Fibroblast of skin of left biceps (primary cell): ENCODE measurements at regions not wholly inside any gene's neighbourhood (a gene's known extent, or its start where the extent isn't known, plus 50 kb on each side); places are given as distances from the start of the nearest gene placed in this dataset.
"Not testable (repeated sequence)": the region's sequence is repeated elsewhere in the genome, so short reads cannot be mapped to it uniquely, and the experiment has no call there.

Source experiments
- DNase-seq, 2 experiments: peaks; one replicate each; pipeline ENCODE4 v3.0.0-alpha.2; 2013; ENCODE audit warnings: low read depth in 2 of 2

DNA sequence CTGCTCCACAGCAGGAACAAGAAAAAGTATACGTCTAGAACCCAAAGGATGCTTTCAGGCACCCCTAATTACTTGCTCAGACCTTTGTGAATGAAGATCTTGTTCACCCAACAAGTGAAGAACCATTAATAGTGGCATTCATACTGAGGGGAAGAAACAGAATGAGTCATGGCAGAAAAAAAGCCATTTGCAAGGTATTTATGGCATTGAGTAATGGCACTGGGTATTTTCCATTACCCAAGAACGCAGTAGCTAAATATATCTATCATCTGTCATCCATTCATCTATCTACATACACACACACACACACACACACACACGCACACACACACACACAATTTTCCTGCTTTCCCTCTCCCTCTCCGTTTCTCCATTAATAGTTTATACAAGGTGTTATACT lies 56.4 kb upstream of the XIRP2 start:
- DNase-seq, result no peak

DNA sequence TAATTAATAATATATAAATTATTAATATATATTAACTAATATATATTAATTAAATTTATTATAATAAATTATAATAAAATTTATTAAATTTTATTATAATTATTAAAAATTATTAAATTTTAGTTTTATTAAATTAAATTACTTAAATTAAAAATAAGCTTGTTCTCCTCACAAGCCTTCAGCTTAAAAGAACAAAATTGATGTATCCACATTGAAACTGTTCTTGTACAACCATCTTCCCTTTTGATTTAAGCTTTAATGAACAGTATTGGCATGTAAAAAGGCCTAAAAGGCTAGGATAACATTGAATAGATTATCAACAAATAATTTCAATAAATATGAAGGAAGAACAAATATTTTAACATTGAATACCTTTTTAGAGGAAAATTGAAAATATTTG lies 62.4 kb upstream of the XIRP2 start:
- no peak for DNase-seq

DNA sequence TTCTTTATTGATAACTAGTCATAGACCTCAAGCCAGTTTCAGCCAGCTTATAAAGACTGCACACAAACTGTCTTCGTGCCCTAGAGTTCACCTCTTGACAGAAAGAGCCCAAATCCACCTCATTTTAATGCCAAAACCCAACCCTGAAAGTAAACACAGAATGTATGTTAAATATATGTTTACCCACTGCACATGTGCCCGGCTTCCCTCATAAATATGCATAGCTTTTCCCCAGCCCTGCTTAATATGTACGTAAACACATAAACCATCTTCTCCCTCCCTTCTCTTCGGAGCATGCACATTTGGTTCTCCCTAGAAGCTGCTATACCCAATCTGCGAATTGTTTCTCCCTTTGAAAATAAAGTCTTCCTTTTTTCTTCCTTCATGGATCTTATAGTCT lies 73.9 kb upstream of the XIRP2 start:
- no peak for DNase-seq

DNA sequence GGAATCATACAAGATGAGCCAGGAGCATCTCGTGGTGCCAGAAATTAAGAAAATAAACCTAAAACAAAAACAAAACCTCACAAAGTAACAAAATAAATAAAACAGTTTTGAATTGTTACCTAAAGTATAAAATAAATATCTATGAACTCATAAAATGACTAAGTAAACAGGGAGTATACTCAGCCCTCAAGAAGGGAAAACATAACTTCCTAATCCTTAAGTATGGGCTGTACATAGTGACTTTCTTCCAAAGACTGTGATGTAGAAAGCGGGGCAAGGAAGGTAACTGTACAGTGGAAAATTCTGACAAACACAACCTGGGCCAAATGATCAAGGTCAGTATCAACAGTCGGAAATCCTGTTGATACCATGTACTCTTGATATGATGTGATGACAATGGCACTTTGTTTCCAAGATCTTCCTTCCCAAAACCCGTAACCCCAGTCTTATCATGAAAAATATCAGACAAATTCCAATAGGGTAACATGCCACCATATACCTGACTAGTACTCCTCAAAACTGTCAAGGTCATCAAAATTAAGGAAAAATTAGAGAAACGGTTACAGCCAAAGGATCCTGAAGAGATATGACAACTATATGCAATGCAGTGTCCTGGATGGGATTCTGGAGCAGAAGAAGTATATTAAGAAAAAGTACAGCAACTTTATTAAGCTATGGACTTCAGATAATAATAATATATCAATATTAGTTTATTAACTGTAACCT lies 76.0 kb upstream of the XIRP2 start:
- no peak for DNase-seq

DNA sequence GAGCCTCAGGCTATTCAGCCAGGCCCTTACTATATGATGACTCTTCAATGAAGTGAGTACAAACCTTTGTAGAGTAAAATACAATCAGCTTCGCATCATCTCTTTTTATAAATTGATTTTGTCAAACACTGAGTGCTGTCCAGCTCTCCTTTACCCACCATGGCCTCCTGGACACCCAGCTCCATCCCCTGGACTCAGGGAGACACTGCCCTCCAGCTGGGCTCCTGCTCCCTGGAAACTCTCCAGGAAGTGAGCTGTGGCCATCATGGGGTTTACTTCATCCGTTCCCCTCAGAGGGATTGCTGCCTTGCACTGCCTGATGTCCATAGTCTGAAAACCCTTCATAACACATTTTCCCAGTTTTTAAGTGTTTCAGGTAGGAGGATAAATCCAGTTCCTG lies 82.5 kb upstream of the XIRP2 start:
- DNase-seq, result no peak

DNA sequence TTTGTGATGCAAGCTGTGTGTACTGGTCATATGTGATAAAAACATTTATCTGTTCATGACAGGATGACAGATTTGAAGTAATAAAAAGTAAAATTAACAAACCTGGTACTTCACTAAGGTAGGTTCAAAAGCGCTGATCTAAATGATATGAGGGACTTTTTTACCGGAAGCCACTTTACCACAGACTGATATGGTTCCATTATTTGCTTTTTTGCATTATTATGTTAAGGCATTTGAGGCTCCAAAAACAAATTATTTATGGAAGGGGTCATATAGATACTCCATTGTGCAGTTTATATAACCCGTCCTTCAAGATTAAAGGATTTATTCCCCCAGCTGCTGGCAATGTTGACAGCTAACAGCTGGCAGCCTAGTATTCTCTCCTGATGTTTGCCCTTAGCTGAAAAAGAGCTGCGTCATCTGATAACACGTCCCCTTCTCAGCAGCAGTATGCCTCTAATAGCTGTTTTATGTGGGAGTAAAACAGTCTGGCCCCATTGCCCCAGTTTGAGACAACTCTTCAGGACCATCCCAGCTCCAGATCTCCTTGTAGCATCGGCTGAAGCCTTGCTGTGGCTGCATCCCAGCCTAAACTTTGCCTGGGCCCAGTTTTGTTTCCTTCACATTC lies 84.8 kb upstream of the XIRP2 start:
- DNase-seq, result no peak

DNA sequence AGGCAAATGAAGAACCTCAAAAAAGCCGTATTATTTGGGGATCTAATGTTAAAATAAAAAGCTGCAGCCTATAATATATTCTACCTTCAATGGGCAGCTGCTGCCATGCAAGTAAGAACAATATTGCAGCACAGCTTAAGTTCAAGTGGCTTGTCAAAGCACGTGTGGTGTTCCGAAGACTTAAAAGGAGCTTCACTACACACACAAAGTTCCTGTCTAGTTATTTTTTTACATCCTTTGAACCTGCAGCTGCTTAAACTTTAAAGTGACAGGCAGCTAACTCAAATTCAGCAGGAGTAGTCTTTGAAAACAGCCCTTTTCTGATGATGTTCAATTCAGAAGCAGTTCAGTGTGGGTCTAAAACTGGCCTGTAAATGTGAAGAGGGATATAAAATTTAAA lies 85.8 kb upstream of the XIRP2 start:
- DNase-seq, result no peak

DNA sequence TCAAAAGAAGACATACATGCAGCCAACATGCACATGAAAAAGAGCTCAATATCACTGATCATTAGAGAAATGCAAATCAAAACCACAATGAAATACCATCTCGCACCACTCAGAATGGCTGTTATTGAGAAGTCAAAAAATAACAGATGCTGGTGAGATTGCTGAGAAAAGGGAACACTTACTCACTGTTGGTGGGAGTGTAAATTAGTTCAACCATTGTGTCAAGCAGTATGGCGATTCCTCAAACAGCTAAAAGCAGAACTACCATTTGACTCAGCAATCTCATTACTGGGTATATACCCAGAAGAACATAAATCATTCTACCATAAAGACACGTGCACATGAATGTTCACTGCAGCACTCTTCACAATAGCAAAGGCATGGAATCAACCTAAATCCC lies 95.5 kb upstream of the XIRP2 start:
- no peak for DNase-seq

DNA sequence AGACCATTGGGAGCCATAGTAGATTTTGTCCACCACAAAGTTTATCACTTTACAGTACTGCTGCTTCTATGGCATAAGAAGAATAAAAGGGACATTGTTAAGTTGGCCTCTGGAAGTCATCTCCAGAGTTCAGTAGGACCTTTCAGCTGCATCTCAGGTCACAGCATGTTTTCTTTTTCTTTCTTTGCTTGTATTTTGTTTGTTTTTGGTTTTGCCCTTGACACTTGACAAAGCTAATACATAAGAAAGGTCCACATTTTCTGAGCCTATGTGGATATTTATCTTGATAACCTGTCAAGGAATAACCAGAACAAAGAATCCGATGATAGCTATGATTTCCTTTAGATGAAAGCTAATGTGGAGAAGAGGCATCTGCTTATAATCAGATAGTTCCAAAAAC lies 101.6 kb upstream of the XIRP2 start:
- DNase-seq, result no peak

DNA sequence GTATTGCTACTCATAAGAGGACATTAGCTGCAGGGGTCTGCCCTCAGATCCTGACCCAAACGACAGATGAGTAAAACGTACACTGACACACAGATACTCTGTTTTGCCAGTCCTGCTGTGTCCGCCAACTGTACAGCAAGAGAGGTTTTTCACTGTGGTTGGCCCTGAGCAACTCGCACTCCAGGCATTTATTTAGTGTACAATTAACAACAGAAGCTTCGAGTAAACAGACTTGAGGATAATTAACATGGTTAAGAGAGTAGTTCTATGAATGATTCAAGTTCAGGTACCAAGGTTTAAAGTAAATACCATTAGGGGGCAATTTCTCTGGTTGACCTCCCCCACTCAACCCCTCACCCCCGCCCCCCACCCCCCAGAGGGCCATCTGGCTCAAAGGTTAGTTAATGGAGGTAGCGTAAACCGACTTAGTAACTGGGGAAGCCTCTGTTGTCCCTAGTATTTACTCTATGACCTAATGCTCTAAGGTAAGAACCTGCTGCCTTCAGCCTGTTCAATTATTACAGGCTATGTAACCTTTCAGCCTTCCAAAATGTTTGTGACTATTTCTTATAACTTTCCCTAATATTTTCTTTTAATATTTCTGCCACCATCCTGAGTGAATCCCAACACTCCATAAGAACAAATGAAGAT lies 103.9 kb upstream of the XIRP2 start:
- no peak for DNase-seq

DNA sequence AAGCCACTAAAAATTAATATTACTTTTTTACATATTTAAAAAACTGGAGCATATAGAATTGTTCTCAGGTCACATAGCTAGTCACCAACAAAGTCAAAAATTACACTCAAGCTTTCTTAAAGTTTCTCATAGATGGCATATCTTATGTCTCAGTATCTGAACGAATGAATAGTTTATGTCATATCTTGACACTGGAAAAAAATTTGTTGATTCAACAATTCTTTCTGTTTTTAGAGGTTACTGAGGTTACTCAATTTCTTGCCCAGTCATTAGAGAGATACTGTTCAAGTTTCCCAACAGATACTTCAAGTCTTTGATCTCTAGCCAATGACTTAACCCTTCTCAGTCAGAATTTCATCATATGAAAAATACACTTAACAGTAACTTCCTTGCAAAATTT lies 113.1 kb upstream of the XIRP2 start:
- DNase-seq, result no peak

DNA sequence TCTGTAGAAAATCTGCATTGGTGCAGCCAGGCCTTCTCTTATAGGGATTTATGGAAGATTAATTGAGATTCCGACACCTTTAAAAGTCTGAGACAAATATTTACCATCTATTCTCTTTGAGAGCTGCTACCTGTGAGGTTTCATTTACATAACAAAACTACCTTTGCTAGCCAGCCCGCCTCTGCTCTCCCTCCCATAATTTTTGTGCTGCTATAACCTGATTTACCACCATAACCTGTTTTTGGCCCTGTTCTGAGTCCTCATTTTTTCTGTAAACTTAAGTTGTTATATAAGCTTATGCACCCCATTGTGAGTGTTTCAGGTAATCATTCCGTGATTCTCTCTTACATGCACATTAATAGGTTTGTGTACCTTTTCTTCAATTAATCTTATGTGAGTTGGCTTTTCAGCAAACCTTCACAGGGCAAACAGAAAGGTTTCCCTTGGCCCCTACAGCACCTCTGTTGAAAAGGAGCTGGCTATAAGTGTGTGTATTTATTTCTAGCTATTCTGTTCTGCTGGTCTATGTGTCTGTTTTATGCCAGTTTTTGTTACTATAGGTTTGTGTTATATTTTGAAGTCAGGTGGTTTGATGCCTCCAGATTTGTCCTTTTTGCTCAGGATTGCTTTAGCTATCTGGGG lies 114.9 kb upstream of the XIRP2 start:
- DNase-seq, result no peak

DNA sequence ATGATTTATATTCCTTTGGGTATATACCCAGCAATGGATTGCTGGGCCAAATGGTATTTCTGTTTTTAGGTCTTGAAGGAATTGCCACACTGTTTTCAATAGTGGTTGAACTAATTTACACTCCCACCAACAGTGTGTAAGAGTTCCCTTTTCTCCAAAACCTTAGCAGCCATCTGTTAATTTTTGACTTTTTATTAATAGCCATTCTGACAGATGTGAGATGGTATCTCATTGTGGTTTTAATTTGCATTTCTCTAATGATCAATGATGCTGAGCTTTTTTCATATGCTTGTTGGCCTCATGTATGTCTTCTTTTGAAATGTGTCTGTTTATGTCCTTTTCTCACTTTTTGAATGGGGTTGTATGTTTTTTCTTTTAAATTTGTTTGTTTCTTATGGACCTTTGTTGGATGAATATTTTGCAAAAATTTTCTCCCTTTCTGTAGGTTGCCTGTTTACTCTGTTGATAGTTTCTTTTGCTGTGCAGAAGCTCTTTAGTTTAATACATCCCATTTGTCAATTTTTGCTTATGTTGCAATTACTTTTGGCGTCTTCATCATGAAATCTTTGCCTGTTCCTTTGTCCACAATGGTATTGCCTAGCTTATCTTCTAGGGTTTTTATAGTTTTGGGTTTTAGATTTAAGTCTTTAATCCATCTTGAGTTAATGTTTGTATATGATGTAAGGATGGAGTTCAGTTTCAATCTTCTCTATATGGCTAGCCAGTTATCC lies 119.7 kb upstream of the XIRP2 start:
- no peak for DNase-seq

DNA sequence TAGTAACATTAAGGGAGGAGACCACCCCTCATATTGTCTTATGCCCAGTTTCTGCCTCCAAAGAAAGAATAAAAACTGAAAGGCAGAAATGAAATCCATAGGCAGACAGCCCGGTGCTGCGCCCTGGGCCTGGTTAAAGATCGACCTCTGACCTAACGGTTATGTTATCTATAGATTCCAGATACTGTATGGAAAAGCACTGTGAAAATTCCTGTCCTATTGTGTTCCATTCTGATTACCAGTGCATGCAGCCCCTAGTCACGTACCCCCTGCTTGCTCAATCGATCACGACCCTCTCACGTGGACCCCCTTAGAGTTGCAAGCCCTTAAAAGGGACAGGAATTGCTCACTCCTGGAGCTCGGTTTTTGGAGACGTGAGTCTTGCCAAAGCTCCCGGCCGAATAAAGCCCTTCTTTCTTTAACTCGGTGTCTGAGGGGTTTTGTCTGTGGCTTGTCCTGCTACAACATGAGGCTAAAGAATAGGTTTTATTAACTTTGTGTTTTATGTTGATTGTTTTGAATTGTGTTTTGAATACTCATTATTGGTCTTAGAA lies 121.4 kb upstream of the XIRP2 start:
- DNase-seq, result not testable (repeated sequence)

DNA sequence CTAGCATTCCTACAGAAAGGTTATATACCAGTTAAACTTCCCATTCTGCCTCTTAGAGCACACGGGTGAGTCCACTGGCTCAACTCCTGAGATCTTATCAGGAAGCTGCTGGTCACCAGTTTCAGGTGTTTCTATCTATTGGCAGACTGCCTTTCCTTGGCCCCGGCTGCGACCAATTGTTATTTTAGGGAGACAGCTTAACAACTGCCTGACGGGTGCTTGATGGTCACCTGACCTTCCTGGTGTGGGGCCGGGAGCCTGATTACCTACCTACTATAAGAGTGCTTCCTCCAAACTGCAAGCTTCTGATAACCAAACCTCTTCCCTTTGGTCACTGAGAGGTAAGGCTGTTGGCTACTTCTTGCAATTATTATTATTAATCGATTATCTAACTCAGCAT lies 122.1 kb upstream of the XIRP2 start:
- DNase-seq, result no peak

DNA sequence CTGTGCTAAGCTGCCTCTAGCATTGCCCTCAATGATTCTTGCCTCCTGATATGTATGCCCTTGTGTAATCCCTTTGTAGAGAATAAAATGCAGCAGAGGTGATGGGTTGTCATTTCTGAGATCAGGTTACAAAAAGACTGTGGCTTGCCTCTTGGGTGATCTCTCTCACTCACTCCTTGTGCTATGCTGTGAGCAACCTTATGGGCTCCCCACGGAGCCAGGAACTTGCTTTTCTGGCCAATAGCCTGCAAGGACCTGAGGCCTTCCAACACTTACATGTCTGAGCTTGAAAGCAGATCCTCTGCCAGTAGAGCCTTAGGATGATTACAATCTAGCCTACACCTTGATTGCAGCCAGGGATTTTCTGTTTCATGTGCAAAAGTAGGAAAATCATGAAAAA lies 123.1 kb upstream of the XIRP2 start:
- DNase-seq, result no peak

DNA sequence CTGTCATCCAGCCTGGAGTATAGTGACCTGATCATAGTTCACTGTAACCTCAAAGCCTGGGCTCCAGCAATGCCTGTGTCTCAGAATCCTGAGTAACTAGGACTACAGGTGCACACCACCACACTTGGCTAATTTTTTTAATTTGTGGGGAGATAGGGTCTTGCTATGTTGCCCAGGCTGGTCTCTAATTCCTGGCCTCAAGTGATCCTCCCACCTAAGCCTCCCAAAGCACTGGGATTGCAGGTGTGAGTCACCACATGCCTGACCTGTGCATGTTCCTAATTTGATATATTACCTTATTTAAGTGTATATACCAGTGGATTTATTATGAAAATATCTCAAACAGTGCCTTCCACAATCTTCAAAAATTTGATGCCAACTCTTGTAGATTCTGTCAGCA lies 123.6 kb upstream of the XIRP2 start:
- no peak for DNase-seq

DNA sequence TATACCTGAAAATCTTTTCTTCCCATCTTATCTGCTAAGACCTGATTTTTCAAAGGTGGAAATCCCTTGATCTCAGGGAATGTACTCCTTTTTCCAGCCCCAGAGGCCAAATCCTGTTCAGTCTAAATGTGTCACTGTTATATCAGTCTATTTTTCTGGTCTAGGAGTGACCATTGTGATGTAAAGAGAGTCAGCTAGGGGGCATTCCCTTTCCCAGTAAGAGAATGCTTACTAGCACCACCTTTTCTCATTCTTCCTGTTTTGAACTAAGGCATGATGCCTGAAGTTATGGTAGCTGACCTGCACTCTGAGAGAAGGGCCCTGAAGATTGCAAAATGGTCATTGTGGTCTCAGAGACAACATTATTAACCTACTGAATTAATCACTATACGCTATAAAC lies 124.1 kb upstream of the XIRP2 start:
- DNase-seq, result no peak

DNA sequence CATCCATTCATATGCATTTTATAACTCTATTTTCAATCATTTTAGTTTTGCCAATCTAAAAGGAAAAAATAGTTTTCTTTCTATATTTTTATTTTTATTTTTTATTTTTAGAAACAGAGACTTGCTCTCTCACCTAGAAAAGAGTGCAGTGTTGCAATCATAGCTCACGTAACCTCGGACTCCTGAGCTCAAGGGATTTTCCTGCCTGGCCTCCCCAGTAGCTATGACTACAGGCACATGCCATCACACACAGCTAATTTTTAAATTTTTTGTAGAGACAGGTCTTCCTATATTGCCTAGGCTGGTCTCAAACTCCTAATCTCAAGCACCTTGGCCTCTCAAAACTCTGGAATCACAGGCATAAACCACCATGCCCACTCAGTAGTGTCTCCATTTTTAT lies 125.5 kb upstream of the XIRP2 start:
- DNase-seq, result no peak

DNA sequence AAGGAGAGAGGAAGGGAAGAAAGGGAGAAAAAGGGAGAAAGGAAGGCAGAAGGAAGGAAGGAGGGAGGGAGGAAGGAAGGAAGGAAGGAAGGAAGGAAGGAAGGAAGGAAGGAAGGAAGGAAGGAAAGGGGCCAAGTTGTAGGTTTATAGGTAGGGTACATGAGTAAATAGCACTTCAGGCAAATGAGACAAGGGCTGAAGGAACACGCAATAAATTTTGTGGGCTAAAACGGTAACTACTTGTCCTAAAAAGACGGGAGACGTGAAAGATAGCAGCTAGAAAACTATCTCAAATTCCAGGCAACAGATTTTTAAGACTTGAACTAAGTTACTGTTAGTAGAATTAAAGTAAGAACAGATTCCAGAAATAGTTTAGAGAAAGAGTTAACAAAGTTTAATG lies 129.3 kb upstream of the XIRP2 start:
- no peak for DNase-seq

DNA sequence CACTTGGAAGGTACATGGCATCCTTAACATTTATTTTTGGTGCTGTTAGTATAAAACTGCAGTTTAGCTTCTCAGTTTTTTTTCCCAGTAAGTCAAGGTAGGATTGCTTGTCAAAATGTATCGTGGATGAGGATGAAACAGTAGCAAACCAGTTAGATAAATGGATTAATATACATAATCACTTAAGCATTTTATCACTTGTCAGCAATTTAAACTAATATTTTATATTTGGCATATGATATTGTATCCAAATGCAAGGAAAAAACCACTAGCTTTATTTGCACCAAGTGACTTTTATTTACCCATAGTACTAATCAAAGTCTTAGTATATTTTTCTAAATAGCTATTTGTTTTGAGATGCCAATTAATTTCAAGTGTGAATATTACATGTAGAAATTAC lies 137.7 kb upstream of the XIRP2 start:
- no peak for DNase-seq

DNA sequence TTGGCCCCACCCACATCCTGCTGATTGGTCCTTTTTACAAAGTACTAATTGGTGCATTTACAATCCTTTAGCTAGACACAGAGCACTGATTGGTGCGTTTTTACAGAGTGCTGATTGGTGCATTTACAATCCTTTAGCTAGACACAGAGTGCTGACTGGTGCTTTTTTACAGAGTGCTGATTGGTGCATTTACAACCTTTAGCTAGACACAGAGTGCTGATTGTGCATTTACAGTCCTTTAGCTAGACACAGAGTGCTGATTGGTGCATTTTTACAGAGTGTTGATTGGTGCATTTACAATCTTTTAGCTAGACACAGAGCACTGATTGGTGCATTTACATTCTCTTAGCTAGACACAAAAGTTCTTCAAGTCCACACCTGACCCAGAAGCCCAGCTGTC lies 144.2 kb upstream of the XIRP2 start:
- not testable (repeated sequence) for DNase-seq
